DLD1 (cell line): ENCODE measurements at regions not wholly inside any gene's neighbourhood (a gene's known extent, or its start where the extent isn't known, plus 50 kb on each side); places are given as distances from the start of the nearest gene placed in this dataset.

Source experiments
- in situ Hi-C: cut with HindIII; loops from 2 replicates; pipeline ENCODE4 v1.10.0; 2017; ENCODE audit warnings: low sequenced_read_pairs

GRCh38 chr1:22399421-22400091, 52.1 kb upstream of the ZBTB40 start:
- in situ Hi-C loops, result loop anchor here (25.0 kb wide), 1 partner anchor 287 kb away; no protein-coding TSS in a partner anchor
